Activated CD4-positive, alpha-beta memory T cell treated with anti-CD3 and anti-CD28 coated beads for 36 hours (primary cell): ENCODE measurements at regions not wholly inside any gene's neighbourhood (a gene's known extent, or its start where the extent isn't known, plus 50 kb on each side); places are given as distances from the start of the nearest gene placed in this dataset.

ENCODE experiments used
- CTCF ChIA-PET: fragments of 350-600 bp; sonication (Branson Sonifier 250); formaldehyde crosslinking; loops from one replicate; lab custom pipeline; 2021; ENCODE audit warnings: antibody characterized with exemption, inconsistent platforms; lab: Charles Lee
- POLR2A ChIA-PET: fragments of 350-600 bp; sonication (Branson Sonifier 250); formaldehyde crosslinking; loops from one replicate; lab custom pipeline; 2021; ENCODE audit warnings: antibody characterized with exemption; lab: Charles Lee
- DNase-seq: peaks from one replicate; pipeline ENCODE4 v3.0.0-alpha.2; 2020
- H3K27ac Mint-ChIP-seq: one replicate; pipeline ENCODE4 v1.8.0; 2021; ENCODE audit warnings: mixed read lengths
- H3K27me3 Mint-ChIP-seq: one replicate; pipeline ENCODE4 v1.8.0; 2021; ENCODE audit warnings: mixed read lengths
- H3K36me3 Mint-ChIP-seq: one replicate; pipeline ENCODE4 v1.8.0; 2021; ENCODE audit warnings: mixed read lengths
- H3K4me1 Mint-ChIP-seq: one replicate; pipeline ENCODE4 v1.8.0; 2021; ENCODE audit warnings: low read depth, mixed read lengths
- H3K4me3 Mint-ChIP-seq: one replicate; pipeline ENCODE4 v1.8.0; 2021; ENCODE audit warnings: mild to moderate bottlenecking, mixed read lengths
- H3K9me3 Mint-ChIP-seq: one replicate; pipeline ENCODE4 v1.8.0; 2021; ENCODE audit warnings: mixed read lengths
- intact Hi-C: fragments of 100-400 bp; cut with micrococcal nuclease; formaldehyde crosslinking; loops from one replicate; pipeline ENCODE4 v1.15.1; 2023

DNA sequence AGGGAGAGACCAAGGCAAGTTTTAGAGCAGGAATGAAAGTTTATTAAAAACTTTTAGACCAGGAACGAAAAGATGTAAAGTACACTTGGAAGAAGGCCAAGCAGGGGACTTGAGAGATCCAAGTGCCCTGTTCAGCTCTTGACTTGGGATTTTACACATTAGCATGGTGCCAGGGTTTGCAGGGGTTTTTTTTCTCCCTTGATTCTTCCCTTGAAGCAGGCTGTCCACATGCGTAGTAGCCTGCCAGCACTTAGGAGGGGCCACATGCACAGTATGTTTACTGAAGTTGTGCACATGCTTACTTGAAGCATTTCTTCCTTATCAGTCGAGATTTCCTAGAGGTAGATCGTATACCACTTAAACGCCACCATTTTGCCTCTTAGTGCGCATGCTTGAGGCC lies 277.5 kb upstream of the AGTR1 start:
- Mint-ChIP-seq H3K4me3 (no peak overlapping the region), H3K36me3 (no peaks in the 10 kb centered on the region), H3K9me3 (no peaks in the 10 kb centered on the region), H3K27ac (no peak overlapping the region), H3K4me1 (no peaks in the 10 kb centered on the region), H3K27me3 (no peaks in the 10 kb centered on the region)
- ChIA-PET CTCF (no interaction called here), POLR2A (no interaction called here)
- intact Hi-C loops = no loop called here
- DNase-seq = no peak

DNA sequence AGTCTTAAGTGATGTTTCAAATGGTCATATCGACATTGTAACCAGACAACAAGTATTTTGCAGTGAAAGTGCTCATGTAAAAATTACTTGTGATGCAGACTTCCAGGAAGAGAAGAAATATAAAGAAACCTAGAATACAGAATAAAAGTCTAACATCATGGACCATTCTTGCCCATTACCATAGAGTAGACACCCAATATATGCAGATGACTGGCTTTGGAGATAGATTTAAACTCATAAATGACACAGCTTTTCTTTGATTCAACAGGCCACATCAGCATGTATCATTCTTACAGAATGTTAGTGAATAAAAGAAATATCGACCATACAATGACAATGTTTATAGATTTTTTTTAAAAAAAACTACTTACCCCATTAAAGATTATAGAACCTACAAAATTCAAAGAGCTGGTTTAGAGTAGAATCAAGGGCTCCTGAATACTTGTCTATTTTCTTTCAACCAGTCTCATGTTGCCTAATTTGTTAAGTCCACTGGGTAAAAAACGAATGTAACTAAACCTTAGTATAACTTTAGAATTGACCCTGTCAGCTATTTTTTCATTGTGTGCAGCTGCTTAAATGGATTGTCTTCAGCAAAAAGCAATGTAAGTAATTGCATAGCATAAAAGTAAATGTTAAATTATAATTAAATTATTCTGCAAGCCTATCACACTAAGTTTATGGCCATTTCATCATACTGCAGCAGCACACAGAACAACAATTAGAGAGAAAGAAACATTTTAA lies 268.7 kb upstream of the AGTR1 start:
- POLR2A ChIA-PET = no interaction called here
- H3K27ac Mint-ChIP-seq = no peak overlapping the region
- intact Hi-C loops = no loop called here
- no peak overlapping the region for H3K4me3 Mint-ChIP-seq
- H3K9me3 Mint-ChIP-seq = no peaks in the 10 kb centered on the region
- no peaks in the 10 kb centered on the region for H3K36me3 Mint-ChIP-seq
- DNase-seq = no peak
- no peaks in the 10 kb centered on the region for H3K27me3 Mint-ChIP-seq
- H3K4me1 Mint-ChIP-seq = no peaks in the 10 kb centered on the region
- CTCF ChIA-PET = no interaction called here

DNA sequence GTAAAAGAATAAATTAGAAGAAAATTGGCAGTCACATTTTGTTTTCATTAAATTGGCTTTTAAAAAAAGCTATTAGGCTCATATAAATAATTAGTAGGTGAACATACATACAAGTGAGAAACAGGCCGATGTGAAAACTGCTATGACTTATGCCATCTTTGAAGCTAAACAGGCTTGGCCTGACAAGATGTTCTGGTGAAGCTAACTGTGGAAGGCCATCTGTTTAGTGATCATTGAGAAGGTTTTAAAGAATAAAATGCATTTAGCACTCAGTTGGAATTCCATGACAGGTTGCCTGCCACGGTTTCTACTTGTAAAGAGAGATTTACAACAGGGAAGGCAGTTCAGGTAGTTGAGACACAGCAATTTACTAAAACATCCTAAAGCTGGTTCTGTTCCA lies 264.0 kb upstream of the AGTR1 start:
- no peak overlapping the region for H3K4me3 Mint-ChIP-seq
- intact Hi-C loops = no loop called here
- H3K4me1 Mint-ChIP-seq = no peaks in the 10 kb centered on the region
- H3K27ac Mint-ChIP-seq = no peak overlapping the region
- POLR2A ChIA-PET = no interaction called here
- H3K9me3 Mint-ChIP-seq = peaks cover 5% of the 10 kb centered on the region
- no peak for DNase-seq
- no peaks in the 10 kb centered on the region for H3K27me3 Mint-ChIP-seq
- CTCF ChIA-PET = interaction anchor here (0.7 kb wide), 1 partner anchor 510 kb away, joined by 3 read pairs; no protein-coding TSS in a partner anchor
- H3K36me3 Mint-ChIP-seq = no peaks in the 10 kb centered on the region

DNA sequence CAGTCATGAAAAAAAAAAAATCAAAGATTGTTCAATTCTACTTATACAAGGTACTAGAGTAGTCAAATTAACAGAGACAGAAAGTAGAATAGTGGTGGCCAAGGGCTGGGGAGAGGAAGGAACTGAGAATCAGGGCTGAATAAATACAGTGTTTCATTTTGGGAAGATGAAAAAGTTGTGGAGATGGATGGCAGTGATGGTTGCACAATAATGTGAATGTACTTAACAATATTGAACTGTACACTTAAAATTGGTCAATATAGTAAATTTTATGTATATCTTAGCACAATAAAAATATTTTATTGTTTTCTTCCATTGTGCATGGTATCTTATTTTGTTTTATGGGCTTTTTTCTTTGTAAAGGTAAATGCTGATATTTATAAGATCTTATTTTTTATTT lies 262.2 kb upstream of the AGTR1 start:
- intact Hi-C loops = no loop called here
- ChIA-PET CTCF (no interaction called here), POLR2A (no interaction called here)
- Mint-ChIP-seq H3K27ac (no peak overlapping the region), H3K9me3 (peaks cover 5% of the 10 kb centered on the region), H3K4me3 (no peak overlapping the region), H3K36me3 (no peaks in the 10 kb centered on the region), H3K27me3 (no peaks in the 10 kb centered on the region), H3K4me1 (no peaks in the 10 kb centered on the region)
- no peak for DNase-seq

DNA sequence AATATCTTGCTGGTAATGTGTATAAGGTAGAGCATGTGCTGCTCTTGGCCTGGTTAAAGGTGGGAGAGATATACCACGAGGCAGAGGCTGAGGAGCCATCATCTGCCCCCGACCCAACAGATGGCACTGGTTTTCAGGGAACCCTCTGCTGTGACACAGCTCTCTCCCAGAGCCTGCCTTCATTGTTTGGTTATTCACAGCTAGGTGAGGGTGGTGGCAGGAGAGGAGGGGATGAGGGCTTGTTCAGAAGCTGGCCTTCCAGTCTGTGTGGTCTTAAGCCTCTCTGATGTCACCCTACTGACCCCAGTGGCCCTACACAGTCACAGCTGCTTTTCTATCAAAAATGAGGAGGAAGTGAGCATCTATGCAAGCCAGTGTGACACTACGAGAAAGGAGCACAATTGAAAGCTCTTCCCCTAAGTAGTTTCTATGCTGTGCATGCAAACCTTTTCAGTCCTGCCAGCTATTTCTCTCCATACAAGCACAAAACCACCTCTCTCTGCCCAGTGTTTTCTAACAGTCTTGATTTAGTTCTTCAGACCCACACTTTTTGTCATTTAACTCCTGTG lies 258.4 kb upstream of the AGTR1 start:
- intact Hi-C loops = no loop called here
- H3K36me3 Mint-ChIP-seq = no peaks in the 10 kb centered on the region
- peaks cover 5% of the 10 kb centered on the region for H3K9me3 Mint-ChIP-seq
- ChIA-PET CTCF (no interaction called here), POLR2A (no interaction called here)
- no peaks in the 10 kb centered on the region for H3K27me3 Mint-ChIP-seq
- H3K4me1 Mint-ChIP-seq = no peaks in the 10 kb centered on the region
- no peak for DNase-seq
- no peak overlapping the region for H3K4me3 Mint-ChIP-seq
- H3K27ac Mint-ChIP-seq = no peak overlapping the region

DNA sequence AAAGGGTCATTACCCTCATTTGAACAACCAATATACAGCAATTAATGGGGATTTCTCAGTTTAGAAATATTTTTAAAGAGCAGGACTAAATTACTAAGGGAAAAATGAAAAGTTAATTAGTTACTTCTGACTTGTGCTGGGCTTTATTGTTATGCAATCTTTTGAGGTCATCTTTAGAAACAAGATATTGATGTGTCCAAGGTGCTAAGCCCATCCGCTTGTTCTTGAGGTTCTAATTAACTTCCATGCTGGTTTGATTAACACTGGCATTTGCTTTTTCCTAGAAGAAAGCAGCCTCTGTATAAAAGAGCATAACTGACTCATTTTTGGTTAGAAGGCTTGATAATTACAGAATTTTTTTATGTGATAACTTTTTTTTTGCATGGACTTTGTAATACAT lies 256.5 kb upstream of the AGTR1 start:
- no peak for DNase-seq
- CTCF ChIA-PET = no interaction called here
- no peak overlapping the region for H3K4me3 Mint-ChIP-seq
- H3K4me1 Mint-ChIP-seq = no peaks in the 10 kb centered on the region
- peaks cover under 1% of the 10 kb centered on the region for H3K9me3 Mint-ChIP-seq
- H3K36me3 Mint-ChIP-seq = no peaks in the 10 kb centered on the region
- H3K27ac Mint-ChIP-seq = no peak overlapping the region
- POLR2A ChIA-PET = no interaction called here
- intact Hi-C loops = no loop called here
- H3K27me3 Mint-ChIP-seq = no peaks in the 10 kb centered on the region

DNA sequence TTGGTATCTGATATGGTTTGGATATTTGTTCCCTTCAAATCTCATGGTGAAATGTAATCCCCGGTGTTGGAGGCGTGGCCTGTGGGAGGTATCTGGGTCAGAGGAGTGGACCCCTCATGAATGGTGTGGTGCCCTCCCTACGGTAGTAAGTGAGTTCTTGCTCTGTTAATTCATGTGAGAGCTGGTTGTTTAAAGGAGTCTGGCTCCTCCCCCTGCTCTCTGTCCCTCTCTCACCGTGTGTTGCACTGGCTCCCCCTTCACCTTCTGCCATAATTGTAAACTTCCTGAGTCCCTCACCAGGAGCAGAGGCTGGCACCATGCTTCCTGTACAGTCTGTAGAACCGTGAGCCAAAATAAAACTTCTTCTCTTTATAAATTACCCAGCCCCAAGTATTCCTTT lies 246.9 kb upstream of the AGTR1 start:
- DNase-seq = no peak
- CTCF ChIA-PET = no interaction called here
- Mint-ChIP-seq H3K9me3 (no peaks in the 10 kb centered on the region), H3K4me3 (no peak overlapping the region), H3K36me3 (no peaks in the 10 kb centered on the region), H3K27me3 (no peaks in the 10 kb centered on the region), H3K4me1 (no peaks in the 10 kb centered on the region), H3K27ac (no peak overlapping the region)
- POLR2A ChIA-PET = no interaction called here
- intact Hi-C loops = no loop called here

DNA sequence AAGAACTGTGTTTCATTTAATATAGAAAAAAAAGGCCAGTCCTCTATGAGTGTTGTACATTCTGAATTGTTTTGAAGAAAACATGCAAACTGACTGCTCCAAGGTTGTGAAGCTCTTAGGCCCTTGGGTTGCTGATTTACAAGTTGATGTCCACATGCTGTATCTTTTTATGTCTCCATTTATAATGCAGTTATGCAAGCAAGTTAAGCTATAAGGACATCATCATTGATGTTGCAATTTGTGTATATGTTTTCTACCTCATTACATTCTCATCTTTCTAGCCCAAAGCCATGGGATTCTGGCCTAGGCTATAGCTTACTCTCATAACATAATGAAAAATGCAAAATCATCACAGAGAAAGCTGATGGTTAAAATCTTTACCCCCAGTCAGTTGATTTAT lies 245.7 kb upstream of the AGTR1 start:
- H3K27ac Mint-ChIP-seq = no peak overlapping the region
- H3K27me3 Mint-ChIP-seq = no peaks in the 10 kb centered on the region
- CTCF ChIA-PET = no interaction called here
- H3K9me3 Mint-ChIP-seq = no peaks in the 10 kb centered on the region
- POLR2A ChIA-PET = no interaction called here
- no peaks in the 10 kb centered on the region for H3K4me1 Mint-ChIP-seq
- intact Hi-C loops = no loop called here
- DNase-seq = no peak
- no peaks in the 10 kb centered on the region for H3K36me3 Mint-ChIP-seq
- no peak overlapping the region for H3K4me3 Mint-ChIP-seq

DNA sequence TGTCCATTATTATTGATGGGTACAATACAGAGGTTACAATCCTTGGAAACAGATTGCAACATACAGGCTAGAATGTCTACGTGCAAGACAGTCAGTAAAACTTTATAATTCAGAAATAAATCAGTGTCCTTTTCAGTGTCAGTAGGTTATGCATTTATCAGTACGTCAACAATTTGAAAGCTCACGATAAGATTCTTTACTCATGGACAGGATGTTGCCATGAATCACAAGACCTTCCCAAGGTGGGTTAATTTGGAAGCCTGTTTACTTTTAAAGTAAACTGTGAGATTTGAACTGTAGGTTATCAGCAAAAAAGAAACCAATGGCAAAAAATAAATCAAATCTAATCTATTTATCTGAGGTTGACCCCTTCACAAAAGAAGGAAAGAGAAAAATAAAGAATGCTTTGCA lies 243.9 kb upstream of the AGTR1 start:
- Mint-ChIP-seq H3K4me1 (no peaks in the 10 kb centered on the region), H3K27ac (no peak overlapping the region), H3K36me3 (no peaks in the 10 kb centered on the region), H3K4me3 (no peak overlapping the region), H3K9me3 (no peaks in the 10 kb centered on the region), H3K27me3 (no peaks in the 10 kb centered on the region)
- intact Hi-C loops = no loop called here
- DNase-seq = no peak
- ChIA-PET CTCF (no interaction called here), POLR2A (no interaction called here)

DNA sequence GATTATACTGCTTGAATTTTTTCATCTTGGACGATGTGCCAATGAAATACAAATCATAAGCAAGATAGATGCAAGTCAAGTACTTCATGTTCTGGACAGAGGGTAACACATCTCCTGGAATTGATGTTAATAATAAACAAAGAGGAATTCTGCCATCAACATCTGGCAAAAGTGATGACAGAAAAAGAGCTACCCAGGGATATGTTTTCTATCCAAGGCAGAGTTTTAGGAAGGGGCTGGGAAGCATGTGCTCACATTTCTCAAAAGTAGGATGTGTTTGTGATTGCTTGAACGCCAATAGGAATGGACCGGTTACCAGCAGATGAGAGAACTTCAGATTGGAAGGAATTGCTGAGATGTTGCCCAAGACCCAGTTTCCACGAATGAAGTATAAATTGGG lies 242.6 kb upstream of the AGTR1 start:
- Mint-ChIP-seq H3K27me3 (no peaks in the 10 kb centered on the region), H3K27ac (no peak overlapping the region), H3K36me3 (no peaks in the 10 kb centered on the region), H3K4me1 (no peaks in the 10 kb centered on the region), H3K9me3 (no peaks in the 10 kb centered on the region), H3K4me3 (no peak overlapping the region)
- DNase-seq = no peak
- intact Hi-C loops = no loop called here
- ChIA-PET CTCF (no interaction called here), POLR2A (no interaction called here)

DNA sequence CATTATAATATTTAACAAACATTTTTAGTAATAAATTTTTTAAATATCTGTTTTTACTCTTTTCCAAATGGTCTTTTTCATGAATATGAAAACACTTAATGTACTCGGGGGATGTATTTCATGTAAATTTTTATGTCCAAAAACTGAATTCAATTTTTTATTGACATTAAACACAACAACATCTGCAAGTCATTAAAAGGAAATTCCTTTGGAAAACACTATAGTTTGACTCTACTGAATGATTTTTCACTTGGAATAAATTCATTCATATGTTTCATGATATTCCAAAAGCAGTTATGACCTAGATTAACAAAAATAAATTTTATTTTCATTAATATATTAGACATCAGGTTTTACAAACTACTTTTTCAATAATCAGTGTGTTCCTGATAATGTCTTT lies 239.8 kb upstream of the AGTR1 start:
- Mint-ChIP-seq H3K4me3 (no peak overlapping the region), H3K4me1 (no peaks in the 10 kb centered on the region), H3K36me3 (no peaks in the 10 kb centered on the region), H3K27me3 (no peaks in the 10 kb centered on the region), H3K9me3 (no peaks in the 10 kb centered on the region), H3K27ac (no peak overlapping the region)
- intact Hi-C loops = no loop called here
- POLR2A ChIA-PET = no interaction called here
- no peak for DNase-seq
- CTCF ChIA-PET = no interaction called here

DNA sequence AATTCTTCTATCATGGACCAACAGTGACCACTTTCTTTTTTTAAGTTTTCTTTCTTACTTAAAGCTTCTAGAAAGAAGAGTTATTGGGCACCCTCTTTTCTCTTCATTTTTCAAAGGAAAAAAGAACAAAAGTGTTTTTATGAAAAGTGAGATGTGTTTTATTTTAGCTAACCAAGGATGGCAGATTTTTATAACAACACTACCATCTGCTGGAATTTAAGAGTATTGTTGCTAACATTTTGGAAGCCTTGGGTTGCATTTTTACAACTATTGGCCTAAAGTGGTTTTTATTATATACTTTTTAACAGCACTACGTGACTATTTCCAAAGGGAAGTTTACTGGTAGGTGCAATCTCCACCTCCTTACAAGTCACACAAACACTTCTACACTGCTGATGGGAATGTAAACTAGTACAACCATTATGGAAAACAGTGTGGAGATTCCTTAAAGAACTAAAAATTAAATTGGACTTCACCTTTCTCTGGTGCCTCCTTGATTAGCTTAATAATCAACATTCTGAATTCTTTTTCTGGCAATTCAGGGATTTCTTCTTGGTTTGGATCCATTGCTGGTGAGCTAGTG lies 237.7 kb upstream of the AGTR1 start:
- Mint-ChIP-seq H3K9me3 (peaks cover 2% of the 10 kb centered on the region), H3K27ac (no peak overlapping the region), H3K27me3 (no peaks in the 10 kb centered on the region), H3K4me1 (no peaks in the 10 kb centered on the region), H3K36me3 (no peaks in the 10 kb centered on the region), H3K4me3 (no peak overlapping the region)
- CTCF ChIA-PET = no interaction called here
- POLR2A ChIA-PET = no interaction called here
- intact Hi-C loops = no loop called here
- no peak for DNase-seq

DNA sequence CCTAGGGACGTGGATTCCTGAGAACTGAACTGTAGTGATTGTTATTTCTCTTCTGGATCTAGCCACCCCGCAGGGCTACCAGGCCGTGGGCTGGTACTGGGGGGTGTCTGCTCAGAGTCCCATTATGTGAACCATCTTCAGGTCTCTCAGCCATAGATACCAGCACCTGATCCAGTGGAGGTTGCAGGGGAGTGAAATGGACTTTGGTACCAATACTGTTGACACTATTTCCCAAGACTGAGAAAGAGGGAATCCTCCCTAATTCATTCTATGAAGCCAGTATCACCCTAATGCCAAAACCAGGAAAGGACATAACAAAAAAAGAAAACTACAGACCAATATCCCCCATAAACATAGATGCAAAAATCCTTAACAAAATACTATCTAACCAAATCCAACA lies 237.0 kb upstream of the AGTR1 start:
- H3K4me1 Mint-ChIP-seq = no peaks in the 10 kb centered on the region
- H3K36me3 Mint-ChIP-seq = no peaks in the 10 kb centered on the region
- no peak overlapping the region for H3K4me3 Mint-ChIP-seq
- H3K9me3 Mint-ChIP-seq = peaks cover 4% of the 10 kb centered on the region
- ChIA-PET POLR2A (no interaction called here), CTCF (no interaction called here)
- intact Hi-C loops = no loop called here
- no peak for DNase-seq
- H3K27ac Mint-ChIP-seq = no peak overlapping the region
- H3K27me3 Mint-ChIP-seq = no peaks in the 10 kb centered on the region
